Neural cell (in vitro differentiated cells): ENCODE measurements at regions not wholly inside any gene's neighbourhood (a gene's known extent, or its start where the extent isn't known, plus 50 kb on each side); places are given as distances from the start of the nearest gene placed in this dataset.

Experiments used
- small RNA-seq, 3 experiments: library from RNA; depleted of rRNA; stranded (forward); fragments of <200 nt; gene quantifications; one replicate each; pipeline ENCODE3, GENCODE V24; 2012

Small RNA genes lying in the stretch of these regions (small RNA-seq; reads per million reads assigned to genes)
- gene RF00001, result 0 reads per million in 3 experiments
